Sigmoid colon (tissue), 6 donors: ENCODE measurements at regions not wholly inside any gene's neighbourhood (a gene's known extent, or its start where the extent isn't known, plus 50 kb on each side); places are given as distances from the start of the nearest gene placed in this dataset.
A peak's percentile ranks its signal among the peaks of the same experiment; 100 is the strongest.

ENCODE experiments used
- DNase-seq: peaks from one replicate; pipeline ENCODE4 v3.0.0-alpha.2; 2019
- H3K27ac ChIP-seq, 4 donors: fragments of 200-600 bp; sonication (generic); one replicate each; pipeline ENCODE4 v1.5.1; 2016 to 2019; ENCODE audit warnings: mild to moderate bottlenecking in 1 of 4
- H3K27me3 ChIP-seq, 3 donors: fragments of 200-600 bp; sonication (generic); one replicate each; pipeline ENCODE4 v1.5.1; 2019; ENCODE audit warnings: mild to moderate bottlenecking in 1 of 3
- H3K36me3 ChIP-seq, 4 donors: fragments of 200-600 bp; sonication (generic); one replicate each; pipeline ENCODE4 v1.5.1; 2016 to 2019
- H3K4me1 ChIP-seq, 4 donors: fragments of 200-600 bp; sonication (generic); one replicate each; pipeline ENCODE4 v1.5.1; 2017 to 2019
- H3K4me3 ChIP-seq, 4 donors: fragments of 200-600 bp; sonication (generic); one replicate each; pipeline ENCODE4 v1.5.1; 2017 to 2019; ENCODE audit warnings: mild to moderate bottlenecking in 2 of 4, moderate library complexity in 1 of 4
- H3K9me3 ChIP-seq, 4 donors: fragments of 200-600 bp in 3 of 4; sonication (generic) in 3 of 4; one replicate each; pipeline versions ENCODE4 v1.5.1 to v1.6.1; 2013 to 2019
- EP300 ChIP-seq, 4 donors: sonication (generic); formaldehyde crosslinking; IDR thresholded peaks; one replicate each; pipeline ENCODE4 v1.6.1; 2017; ENCODE audit warnings: antibody characterized with exemption in 4 of 4
- POLR2A ChIP-seq, 2 donors: fragments of 450-650 bp; IDR thresholded peaks; one replicate each; pipeline ENCODE4 v1.6.1; 2016; ENCODE audit warnings: antibody characterized with exemption in 2 of 2, mild to moderate bottlenecking in 2 of 2, moderate library complexity in 2 of 2
- POLR2AphosphoS5 ChIP-seq, 4 donors: sonication (generic); formaldehyde crosslinking; IDR thresholded peaks; one replicate each; pipeline ENCODE4 v1.6.1; 2017; ENCODE audit warnings: antibody characterized with exemption in 4 of 4
- WGBS, 2 donors: extraction: QIAGEN DNeasy Blood & Tissue Kit; methylation state at CpG; one replicate each; pipeline ENCODE4 v1.1.7; 2013; 5-methylcytosine and 5-hydroxymethylcytosine counted together
- intact Hi-C: fragments of 100-400 bp; cut with DNase I; formaldehyde crosslinking; loops from one replicate; pipeline ENCODE4 v1.15.1; 2023
- TF ChIP-seq, protein P1 (sequence below), 4 experiments: fragments of 450-650 bp in 3 of 4; fragments of 200-600 bp in 1 of 4; IDR thresholded peaks; one replicate each; pipeline ENCODE4 v1.5.1; 2016 to 2019; ENCODE audit warnings: antibody characterized with exemption in 4 of 4, mild to moderate bottlenecking in 3 of 4, moderate library complexity in 2 of 4
- donor health status: healthy with polysubstance abuse.
- donor health status: healthy.

DNA sequence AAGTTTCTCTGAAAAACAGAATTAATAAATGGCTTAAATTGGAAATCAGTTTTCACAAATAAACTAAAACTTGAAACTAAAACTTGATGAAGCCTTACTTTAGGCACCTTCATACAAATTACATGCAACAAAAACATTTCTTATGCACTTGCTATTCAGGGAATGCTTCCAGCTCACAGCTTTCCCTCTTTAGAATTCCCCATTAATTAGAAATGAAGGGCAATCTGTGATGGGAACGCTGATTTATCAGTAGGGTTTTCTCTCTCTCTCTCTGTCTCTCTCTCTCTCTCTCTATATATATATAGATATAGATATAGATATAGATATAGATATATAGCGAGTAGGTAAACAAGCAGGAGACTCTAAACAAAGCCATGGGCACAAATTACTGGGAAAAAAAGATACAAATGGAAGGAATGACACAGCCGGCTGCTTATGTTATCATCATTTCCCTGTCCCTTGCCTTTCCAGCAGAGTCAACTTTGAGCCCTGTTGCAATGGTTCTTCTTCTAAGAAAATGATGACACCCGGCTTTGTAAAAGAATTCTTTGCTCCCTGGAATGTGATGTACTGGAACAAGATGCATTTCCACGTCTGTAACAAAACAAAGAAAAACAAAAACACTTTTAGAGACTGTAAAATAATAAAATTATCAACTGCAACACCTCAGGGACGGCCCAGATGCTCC lies 1121.6 kb upstream of the TMEM132C start:
- TF ChIP-seq, protein P1, sequence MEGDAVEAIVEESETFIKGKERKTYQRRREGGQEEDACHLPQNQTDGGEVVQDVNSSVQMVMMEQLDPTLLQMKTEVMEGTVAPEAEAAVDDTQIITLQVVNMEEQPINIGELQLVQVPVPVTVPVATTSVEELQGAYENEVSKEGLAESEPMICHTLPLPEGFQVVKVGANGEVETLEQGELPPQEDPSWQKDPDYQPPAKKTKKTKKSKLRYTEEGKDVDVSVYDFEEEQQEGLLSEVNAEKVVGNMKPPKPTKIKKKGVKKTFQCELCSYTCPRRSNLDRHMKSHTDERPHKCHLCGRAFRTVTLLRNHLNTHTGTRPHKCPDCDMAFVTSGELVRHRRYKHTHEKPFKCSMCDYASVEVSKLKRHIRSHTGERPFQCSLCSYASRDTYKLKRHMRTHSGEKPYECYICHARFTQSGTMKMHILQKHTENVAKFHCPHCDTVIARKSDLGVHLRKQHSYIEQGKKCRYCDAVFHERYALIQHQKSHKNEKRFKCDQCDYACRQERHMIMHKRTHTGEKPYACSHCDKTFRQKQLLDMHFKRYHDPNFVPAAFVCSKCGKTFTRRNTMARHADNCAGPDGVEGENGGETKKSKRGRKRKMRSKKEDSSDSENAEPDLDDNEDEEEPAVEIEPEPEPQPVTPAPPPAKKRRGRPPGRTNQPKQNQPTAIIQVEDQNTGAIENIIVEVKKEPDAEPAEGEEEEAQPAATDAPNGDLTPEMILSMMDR (IDR thresholded peaks at IDR 0.05) = no peak
- TF ChIP-seq POLR2AphosphoS5 (IDR thresholded peaks at IDR 0.05) (no peak), POLR2A (IDR thresholded peaks at IDR 0.05) (no peak), EP300 (IDR thresholded peaks at IDR 0.05) (no peak)
- peaks cover 0 to 6% (median 0%) of the 10 kb centered on the region in 4 donors for H3K9me3 ChIP-seq
- 42 to 58% methylated on average over 6 of the region's 6 CpGs for WGBS, 2 donors

GRCh38 chr12:127145929-127146789 lies 1120.8 kb upstream of the TMEM132C start:
- intact Hi-C loops = no loop called here
- peak overlapping the region in 3 of 4 donors; percentile 20 to 65 (median 62) for H3K27ac ChIP-seq
- H3K4me3 ChIP-seq = peak overlapping the region; percentile 40 to 65 (median 58)
- H3K27me3 ChIP-seq = no peaks in the 10 kb centered on the region
- DNase-seq = peak; percentile 83
- 29 to 33% methylated on average over 85 of the region's 85 CpGs for WGBS, 2 donors
- no peaks in the 10 kb centered on the region for H3K36me3 ChIP-seq
- H3K9me3 ChIP-seq = peaks cover 0 to 6% (median 0%) of the 10 kb centered on the region in 4 donors
- no peak for TF ChIP-seq EP300 (IDR thresholded peaks at IDR 0.05)
- peak in 1 of 2 donors; percentile 23 for TF ChIP-seq POLR2A (IDR thresholded peaks at IDR 0.05)
- peak in 3 of 4 donors; percentile 56 to 71 (median 67) for TF ChIP-seq POLR2AphosphoS5 (IDR thresholded peaks at IDR 0.05)
- H3K4me1 ChIP-seq = peaks cover 0 to 13% (median 3%) of the 10 kb centered on the region in 4 donors

More for the DNA sequence above, 1121.6 kb upstream of the TMEM132C start:
- intact Hi-C loops = no loop called here
- H3K36me3 ChIP-seq = no peaks in the 10 kb centered on the region
- H3K27me3 ChIP-seq = no peaks in the 10 kb centered on the region
- H3K4me3 ChIP-seq = peak overlapping the region; percentile 40 to 65 (median 58)
- H3K4me1 ChIP-seq = peaks cover 0 to 13% (median 3%) of the 10 kb centered on the region in 4 donors
- DNase-seq = no peak
- H3K27ac ChIP-seq = peak overlapping the region in 2 of 4 donors; percentile 62 to 65

- H3K4me1 ChIP-seq = peaks cover 0 to 13% (median 3%) of the 10 kb centered on the region in 4 donors
- no peaks in the 10 kb centered on the region for H3K27me3 ChIP-seq
- 86 to 88% methylated on average over 4 of the region's 4 CpGs for WGBS, 2 donors
- no peaks in the 10 kb centered on the region for H3K36me3 ChIP-seq
- intact Hi-C loops = no loop called here
- peaks cover 0 to 5% (median 0%) of the 10 kb centered on the region in 4 donors for H3K9me3 ChIP-seq
- H3K27ac ChIP-seq = no peak overlapping the region
- H3K4me3 ChIP-seq = peak overlapping the region in 1 of 4 donors; percentile 59
- TF ChIP-seq, protein P1 (IDR thresholded peaks at IDR 0.05) = no peak
- TF ChIP-seq EP300 (IDR thresholded peaks at IDR 0.05) (no peak), POLR2AphosphoS5 (IDR thresholded peaks at IDR 0.05) (no peak), POLR2A (IDR thresholded peaks at IDR 0.05) (no peak)
- no peak for DNase-seq
These were observed 1119.8 kb upstream of the TMEM132C start for GRCh38 chr12:127146991-127147718.

- H3K4me1 ChIP-seq = peaks cover 0 to 13% (median 3%) of the 10 kb centered on the region in 4 donors
- TF ChIP-seq, protein P1 (IDR thresholded peaks at IDR 0.05) = no peak
- no peaks in the 10 kb centered on the region for H3K36me3 ChIP-seq
- no peak overlapping the region for H3K27ac ChIP-seq
- 74 to 86% methylated on average over 4 of the region's 4 CpGs for WGBS, 2 donors
- no peaks in the 10 kb centered on the region for H3K27me3 ChIP-seq
- intact Hi-C loops = no loop called here
- H3K4me3 ChIP-seq = no peak overlapping the region
- no peak for DNase-seq
- H3K9me3 ChIP-seq = no peaks in the 10 kb centered on the region
These were observed 1119.2 kb upstream of the TMEM132C start for GRCh38 chr12:127147724-127148123.
